ENCODE measurements at regions not wholly inside any gene's neighbourhood (a gene's known extent, or its start where the extent isn't known, plus 50 kb on each side); places are given as distances from the start of the nearest gene placed in this dataset.
"Not testable (repeated sequence)": the region's sequence is repeated elsewhere in the genome, so short reads cannot be mapped to it uniquely, and the experiment has no call there.

- in situ Hi-C loops (cut with HindIII; ENCODE audit: low pct_unique_long_range_greater_than_20kb, low sequenced_read_pairs), result no loop called here
- no peak for TF ChIP-seq JUND (IDR thresholded peaks at IDR 0.05; ENCODE audit: low read depth)
- no peak for DNase-seq (ENCODE audit: low read depth in 1 of 2, low spot score in 1 of 2)
These were observed 170.2 kb downstream of the TEX29 start for GRCh38 chr13:111490611-111491010.

DNA sequence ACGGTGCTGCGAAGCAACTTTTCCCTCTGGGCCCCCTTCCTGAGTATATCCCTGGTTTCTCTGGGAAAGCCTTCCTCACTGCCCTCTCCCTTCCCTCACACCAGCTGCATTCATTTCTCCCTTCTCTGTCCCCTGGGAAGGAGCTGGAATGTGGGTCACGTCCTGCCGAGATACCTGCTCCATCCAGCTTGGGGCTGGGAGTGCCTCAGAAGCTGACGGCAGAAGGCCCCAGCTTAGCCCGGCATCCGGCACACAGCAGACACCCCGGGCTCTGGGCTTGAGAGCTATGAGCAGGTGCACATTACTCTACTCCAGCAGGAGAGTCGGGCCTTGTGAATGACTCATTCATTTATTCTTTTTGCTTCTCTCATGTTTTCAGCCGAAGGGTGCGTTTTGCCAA is 170.6 kb downstream of the TEX29 start:
- TF ChIP-seq JUND (IDR thresholded peaks at IDR 0.05; ENCODE audit: low read depth), result no peak
- no peak for DNase-seq (ENCODE audit: low read depth in 1 of 2, low spot score in 1 of 2)
- in situ Hi-C loops (cut with HindIII; ENCODE audit: low pct_unique_long_range_greater_than_20kb, low sequenced_read_pairs), result no loop called here

DNA sequence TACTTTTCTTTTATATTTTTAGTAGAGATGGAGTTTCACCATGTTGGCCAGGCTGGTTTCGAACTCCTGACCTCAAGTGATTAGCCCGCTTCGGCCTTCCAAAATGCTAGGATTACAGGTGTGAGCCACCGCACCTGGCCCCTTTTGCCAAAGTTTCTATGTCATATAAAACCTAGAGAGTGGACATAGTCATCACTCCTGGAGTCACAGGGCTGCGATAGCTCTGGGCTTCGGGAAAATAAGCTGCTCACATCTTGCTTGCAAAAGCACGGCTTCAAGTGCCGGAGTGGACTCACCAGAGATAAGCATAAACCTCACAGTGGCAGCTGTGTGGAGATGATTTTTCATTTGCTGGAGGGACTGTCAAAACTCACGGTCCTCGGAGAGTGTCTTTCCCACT is 171.2 kb downstream of the TEX29 start:
- in situ Hi-C loops (cut with HindIII; ENCODE audit: low pct_unique_long_range_greater_than_20kb, low sequenced_read_pairs), result no loop called here
- TF ChIP-seq JUND (IDR thresholded peaks at IDR 0.05; ENCODE audit: low read depth), result no peak

DNA sequence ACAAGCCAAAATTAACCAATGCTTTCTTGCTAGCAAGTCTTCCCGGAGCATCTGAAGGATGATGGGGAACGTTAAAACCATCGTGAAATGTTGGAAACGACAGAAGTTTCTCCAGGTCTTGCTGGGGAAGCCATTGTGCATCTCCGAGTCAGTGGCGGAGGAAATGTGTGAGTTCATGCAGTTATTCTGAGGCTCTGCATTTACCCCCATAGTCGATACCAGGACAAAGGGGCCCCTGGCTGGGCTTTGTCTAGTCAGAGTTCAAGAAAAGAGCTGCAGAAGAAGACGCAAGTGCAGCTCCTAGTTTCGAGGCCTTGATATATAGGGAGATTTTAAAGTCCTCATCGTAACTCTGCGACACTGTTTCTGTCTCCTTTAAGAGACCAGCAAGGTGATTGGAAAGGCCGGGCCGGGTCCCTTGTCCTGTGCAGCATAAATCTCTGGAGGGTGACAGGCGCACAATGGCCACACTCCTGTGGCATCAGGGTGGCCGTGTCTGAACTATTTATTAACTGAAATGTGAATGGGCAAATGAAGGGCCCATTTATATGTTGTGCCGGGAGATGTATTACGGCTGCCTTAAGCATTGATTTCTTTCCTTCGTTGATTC is 172.0 kb downstream of the TEX29 start:
- TF ChIP-seq JUND (IDR thresholded peaks at IDR 0.05; ENCODE audit: low read depth), result no peak
- in situ Hi-C loops (cut with HindIII; ENCODE audit: low pct_unique_long_range_greater_than_20kb, low sequenced_read_pairs), result no loop called here
- no peak for DNase-seq (ENCODE audit: low read depth in 1 of 2, low spot score in 1 of 2)

More for the DNA sequence above, 171.2 kb downstream of the TEX29 start:
- no peak for DNase-seq (ENCODE audit: low read depth in 1 of 2, low spot score in 1 of 2)

GRCh38 chr13:111492958-111493357 is 172.5 kb downstream of the TEX29 start:
- DNase-seq (ENCODE audit: low read depth in 1 of 2, low spot score in 1 of 2), result no peak
- no peak for TF ChIP-seq JUND (IDR thresholded peaks at IDR 0.05; ENCODE audit: low read depth)
- in situ Hi-C loops (cut with HindIII; ENCODE audit: low pct_unique_long_range_greater_than_20kb, low sequenced_read_pairs), result no loop called here

DNA sequence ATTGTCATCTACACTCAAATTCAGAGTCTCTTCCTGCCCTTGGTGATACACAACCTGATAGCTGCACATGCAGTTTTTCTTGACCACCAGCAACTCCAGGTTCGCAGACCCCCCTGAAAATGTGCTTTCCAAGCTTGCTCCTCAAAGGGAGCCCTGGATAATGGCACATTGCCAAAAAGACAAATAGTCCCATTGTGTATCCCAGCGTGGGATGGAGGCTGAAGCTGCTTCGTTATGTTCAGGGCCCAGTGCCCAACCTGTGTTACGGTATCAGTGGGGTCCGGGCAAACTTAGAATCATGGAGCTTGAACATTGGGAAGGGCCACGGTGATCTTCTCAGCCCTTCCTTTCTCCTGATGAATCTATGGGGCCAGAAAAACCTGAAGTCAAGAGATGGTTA is 173.0 kb downstream of the TEX29 start:
- in situ Hi-C loops (cut with HindIII; ENCODE audit: low pct_unique_long_range_greater_than_20kb, low sequenced_read_pairs), result no loop called here
- DNase-seq (ENCODE audit: low read depth in 1 of 2, low spot score in 1 of 2), result no peak
- no peak for TF ChIP-seq JUND (IDR thresholded peaks at IDR 0.05; ENCODE audit: low read depth)

DNA sequence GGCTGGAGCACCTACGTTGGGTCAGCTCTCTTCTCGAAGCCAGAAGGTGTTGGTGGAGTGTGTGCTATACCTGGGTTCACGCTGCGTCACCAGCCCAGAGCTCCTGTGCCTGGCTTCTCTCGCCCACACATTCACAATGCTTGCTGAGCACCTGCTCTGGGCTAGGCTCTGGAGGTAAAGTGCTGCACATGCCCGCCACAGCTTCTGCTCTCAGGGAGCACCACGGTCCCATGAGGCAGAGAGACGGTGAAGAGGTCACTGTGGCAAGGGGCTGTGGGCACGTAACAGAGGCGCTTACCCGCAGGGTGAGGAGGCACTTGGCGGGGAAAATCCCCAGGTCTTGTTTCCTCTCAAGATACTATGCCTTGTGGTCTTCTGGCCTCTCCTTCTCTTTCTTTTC is 174.2 kb downstream of the TEX29 start:
- in situ Hi-C loops (cut with HindIII; ENCODE audit: low pct_unique_long_range_greater_than_20kb, low sequenced_read_pairs), result no loop called here
- DNase-seq (ENCODE audit: low read depth in 1 of 2, low spot score in 1 of 2), result no peak
- no peak for TF ChIP-seq JUND (IDR thresholded peaks at IDR 0.05; ENCODE audit: low read depth)

GRCh38 chr13:111501596-111502535 is 181.4 kb downstream of the TEX29 start:
- in situ Hi-C loops (cut with HindIII; ENCODE audit: low pct_unique_long_range_greater_than_20kb, low sequenced_read_pairs); DNase-seq (ENCODE audit: low read depth in 1 of 2, low spot score in 1 of 2): not testable (repeated sequence)

DNA sequence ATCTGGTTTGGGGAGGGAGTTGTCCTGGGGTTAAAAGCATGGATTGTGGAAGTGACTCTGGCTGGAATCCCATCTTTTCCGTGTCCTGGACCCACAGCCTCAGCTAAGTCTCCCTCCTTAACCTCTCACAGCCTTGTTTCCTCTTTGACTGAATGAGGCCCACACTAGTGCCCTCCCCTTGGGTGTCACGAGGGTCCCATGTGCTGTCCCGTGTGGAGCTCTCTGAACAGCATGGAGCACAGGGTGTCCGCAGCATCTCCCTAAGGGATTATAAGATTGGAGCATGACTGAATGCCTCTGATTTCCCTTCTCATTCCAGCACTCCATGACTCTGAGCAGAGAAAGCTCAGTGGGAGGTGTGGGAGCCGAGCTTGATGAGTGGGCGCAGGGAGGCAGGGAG is 182.5 kb downstream of the TEX29 start:
- DNase-seq (ENCODE audit: low read depth in 1 of 2, low spot score in 1 of 2), result no peak
- in situ Hi-C loops (cut with HindIII; ENCODE audit: low pct_unique_long_range_greater_than_20kb, low sequenced_read_pairs), result no loop called here
- TF ChIP-seq JUND (IDR thresholded peaks at IDR 0.05; ENCODE audit: low read depth), result no peak

DNA sequence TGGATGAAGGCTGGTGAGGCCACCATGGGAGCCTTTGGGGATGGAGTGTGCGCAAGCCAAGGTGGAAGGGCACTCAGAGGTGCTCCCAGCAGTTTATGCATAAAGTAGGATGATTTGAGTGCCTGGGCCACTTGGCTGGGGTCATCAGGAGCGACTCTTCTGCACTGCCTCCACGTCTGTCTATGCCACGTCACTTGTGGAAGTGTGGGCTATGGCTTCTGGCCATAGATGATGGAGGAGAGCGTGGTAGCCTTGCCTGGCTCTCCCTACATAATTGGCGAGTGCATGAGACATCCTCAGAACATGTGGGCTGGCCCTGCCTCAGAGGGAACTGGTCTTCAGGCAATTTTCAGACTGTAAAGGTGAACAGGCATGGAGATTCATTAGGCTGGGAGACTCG is 182.9 kb downstream of the TEX29 start:
- in situ Hi-C loops (cut with HindIII; ENCODE audit: low pct_unique_long_range_greater_than_20kb, low sequenced_read_pairs), result no loop called here
- DNase-seq (ENCODE audit: low read depth in 1 of 2, low spot score in 1 of 2), result no peak
- no peak for TF ChIP-seq JUND (IDR thresholded peaks at IDR 0.05; ENCODE audit: low read depth)

DNA sequence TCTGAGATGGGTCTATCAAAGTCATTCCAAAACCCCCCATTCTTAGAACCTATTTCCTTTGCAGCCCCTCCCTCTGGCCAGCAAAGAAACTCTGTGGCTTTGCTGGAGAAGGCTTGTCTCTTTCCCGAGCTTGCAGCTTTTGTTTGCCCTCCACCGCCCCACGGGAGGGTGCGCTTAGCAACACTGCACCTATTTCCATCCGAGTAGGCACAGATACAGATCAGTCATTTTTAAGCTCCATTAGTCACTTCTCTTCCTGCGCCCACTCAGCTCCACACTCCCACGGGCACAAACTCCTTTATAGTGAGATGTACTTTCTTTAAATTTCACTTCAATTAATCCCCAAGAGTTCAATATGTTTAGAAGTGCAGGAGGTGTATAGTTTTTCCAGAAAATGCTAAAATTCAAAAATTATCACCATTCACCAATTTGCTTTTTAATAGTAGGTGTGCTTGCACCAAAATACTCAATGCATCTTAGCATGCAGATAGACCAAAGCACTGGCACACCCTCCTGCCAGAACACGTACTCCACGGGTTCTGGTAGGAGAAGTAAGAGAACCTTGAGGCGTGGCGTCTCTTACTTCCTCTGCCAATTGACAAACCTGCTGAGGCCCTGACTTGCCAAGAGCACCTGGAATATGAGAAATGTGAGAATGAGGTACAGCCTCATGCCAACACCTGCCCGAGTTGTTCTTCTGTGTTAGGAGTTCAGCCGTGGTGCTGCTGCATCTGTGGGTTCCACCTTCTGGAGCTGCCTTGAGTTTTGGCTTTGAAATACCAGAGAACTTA is 183.7 kb downstream of the TEX29 start:
- in situ Hi-C loops (cut with HindIII; ENCODE audit: low pct_unique_long_range_greater_than_20kb, low sequenced_read_pairs), result no loop called here
- DNase-seq (ENCODE audit: low read depth in 1 of 2, low spot score in 1 of 2), result peak in 1 of 2 experiments; percentile 5
- TF ChIP-seq JUND (IDR thresholded peaks at IDR 0.05; ENCODE audit: low read depth), result no peak

DNA sequence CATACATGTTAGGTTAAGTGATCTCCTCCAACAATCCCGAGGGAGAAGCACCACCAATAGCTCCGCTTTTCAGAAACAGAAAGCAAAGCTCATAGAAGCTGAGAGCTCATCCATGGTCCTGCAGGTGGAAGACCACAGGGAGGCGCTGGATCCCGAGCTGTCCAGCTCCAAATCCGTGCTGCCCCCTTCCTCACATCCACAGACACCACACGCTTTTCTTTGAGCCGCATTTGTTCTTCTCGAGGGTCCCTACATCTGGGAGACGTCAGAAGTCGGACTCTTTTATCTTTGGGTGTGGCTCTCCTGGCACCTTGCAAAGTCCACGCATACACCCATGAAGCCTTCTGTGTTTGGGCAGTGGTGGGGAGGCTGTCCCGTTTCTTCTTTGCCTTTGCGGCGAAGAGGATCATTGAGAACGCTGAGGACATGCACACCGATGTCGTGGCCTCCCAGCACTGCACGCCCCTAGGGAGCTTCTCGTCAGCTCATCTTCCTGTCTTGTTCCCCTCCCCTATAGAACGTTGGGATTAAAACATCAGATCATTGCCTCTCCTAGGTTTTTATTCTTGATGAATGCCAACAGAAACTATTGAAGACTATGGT is 184.8 kb downstream of the TEX29 start:
- in situ Hi-C loops (cut with HindIII; ENCODE audit: low pct_unique_long_range_greater_than_20kb, low sequenced_read_pairs), result no loop called here
- no peak for TF ChIP-seq JUND (IDR thresholded peaks at IDR 0.05; ENCODE audit: low read depth)
- peak in 1 of 2 experiments; percentile 35 for DNase-seq (ENCODE audit: low read depth in 1 of 2, low spot score in 1 of 2)

All from T47D (cell line).